Epithelial cell of proximal tubule (primary cell): ENCODE measurements at regions not wholly inside any gene's neighbourhood (a gene's known extent, or its start where the extent isn't known, plus 50 kb on each side); places are given as distances from the start of the nearest gene placed in this dataset.

Experiments
- DNase-seq: peaks from one replicate; pipeline ENCODE4 v3.0.0-alpha.2; 2011; ENCODE audit warnings: low read depth
- H3K4me3 ChIP-seq: 2 replicates; pipeline ENCODE4 v1.5.1; 2011; ENCODE audit warnings: low read depth, mild to moderate bottlenecking, low read length
- TF ChIP-seq, protein P1 (sequence below): conservative IDR thresholded peaks from 2 replicates; pipeline ENCODE4 v1.5.1; 2012; ENCODE audit warnings: low read depth, mild to moderate bottlenecking, low read length

DNA sequence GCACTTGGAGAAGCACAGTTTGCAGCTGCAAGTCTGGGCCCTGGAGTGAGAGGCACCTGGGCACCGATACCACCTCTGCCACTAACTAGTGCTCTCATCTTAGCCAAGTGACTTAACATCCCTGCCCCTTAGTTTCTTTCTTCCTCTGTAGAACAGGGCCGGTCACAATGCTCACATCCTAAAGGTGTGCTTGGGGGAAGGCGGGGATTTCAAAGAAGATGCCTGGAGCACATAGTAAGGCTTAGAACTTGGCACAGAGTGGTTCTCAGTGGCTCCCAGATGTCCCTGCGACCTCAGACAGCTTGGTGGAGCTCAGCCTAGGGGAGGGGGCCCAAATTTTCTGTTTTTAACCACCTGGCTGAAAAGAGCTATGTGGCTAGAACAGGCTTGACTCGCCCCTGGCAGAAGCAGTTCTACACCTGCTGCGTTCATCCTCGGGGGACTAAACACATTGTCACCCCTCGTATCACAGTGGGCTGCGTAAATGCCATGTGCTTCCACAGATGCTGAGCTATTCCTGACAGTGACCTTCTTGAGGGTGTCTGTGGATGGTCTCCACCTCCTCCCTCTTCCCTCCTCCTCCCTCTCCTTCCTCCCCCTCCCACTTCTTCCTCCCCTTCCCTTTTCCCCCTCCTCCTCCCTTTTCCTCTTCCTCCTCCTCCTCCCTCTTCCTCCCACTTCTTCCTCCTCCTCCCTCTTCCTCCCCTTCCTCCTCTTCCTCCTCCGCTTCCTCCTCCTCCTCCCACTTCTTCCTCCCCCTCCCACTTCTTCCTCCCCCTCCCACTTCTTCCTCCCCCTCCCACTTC is 112.1 kb downstream of the PHETA1 start:
- TF ChIP-seq, protein P1, sequence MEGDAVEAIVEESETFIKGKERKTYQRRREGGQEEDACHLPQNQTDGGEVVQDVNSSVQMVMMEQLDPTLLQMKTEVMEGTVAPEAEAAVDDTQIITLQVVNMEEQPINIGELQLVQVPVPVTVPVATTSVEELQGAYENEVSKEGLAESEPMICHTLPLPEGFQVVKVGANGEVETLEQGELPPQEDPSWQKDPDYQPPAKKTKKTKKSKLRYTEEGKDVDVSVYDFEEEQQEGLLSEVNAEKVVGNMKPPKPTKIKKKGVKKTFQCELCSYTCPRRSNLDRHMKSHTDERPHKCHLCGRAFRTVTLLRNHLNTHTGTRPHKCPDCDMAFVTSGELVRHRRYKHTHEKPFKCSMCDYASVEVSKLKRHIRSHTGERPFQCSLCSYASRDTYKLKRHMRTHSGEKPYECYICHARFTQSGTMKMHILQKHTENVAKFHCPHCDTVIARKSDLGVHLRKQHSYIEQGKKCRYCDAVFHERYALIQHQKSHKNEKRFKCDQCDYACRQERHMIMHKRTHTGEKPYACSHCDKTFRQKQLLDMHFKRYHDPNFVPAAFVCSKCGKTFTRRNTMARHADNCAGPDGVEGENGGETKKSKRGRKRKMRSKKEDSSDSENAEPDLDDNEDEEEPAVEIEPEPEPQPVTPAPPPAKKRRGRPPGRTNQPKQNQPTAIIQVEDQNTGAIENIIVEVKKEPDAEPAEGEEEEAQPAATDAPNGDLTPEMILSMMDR: no peak
- no peak overlapping the region for H3K4me3 ChIP-seq
- no peak for DNase-seq

DNA sequence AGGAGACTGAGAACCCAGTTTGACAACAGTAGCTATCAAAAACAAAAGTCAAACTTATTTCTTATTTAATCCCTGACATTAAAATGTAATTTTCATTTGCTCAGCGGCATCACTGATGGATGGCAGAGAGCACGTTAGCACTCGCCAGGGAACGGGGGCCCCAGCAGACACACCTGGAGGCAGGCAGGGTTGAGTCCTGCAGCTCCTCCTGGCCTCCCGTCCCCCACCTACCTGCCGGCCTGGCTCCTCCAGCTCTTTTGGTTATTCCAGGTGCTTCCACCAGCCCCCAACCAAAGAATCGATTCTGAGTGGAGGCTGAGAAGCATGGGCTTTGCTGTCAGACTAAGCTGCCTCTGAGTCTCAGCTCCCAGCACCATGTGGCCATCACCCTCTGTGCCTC is 113.6 kb downstream of the PHETA1 start:
- no peak for DNase-seq
- no peak overlapping the region for H3K4me3 ChIP-seq
- TF ChIP-seq, protein P1: no peak

DNA sequence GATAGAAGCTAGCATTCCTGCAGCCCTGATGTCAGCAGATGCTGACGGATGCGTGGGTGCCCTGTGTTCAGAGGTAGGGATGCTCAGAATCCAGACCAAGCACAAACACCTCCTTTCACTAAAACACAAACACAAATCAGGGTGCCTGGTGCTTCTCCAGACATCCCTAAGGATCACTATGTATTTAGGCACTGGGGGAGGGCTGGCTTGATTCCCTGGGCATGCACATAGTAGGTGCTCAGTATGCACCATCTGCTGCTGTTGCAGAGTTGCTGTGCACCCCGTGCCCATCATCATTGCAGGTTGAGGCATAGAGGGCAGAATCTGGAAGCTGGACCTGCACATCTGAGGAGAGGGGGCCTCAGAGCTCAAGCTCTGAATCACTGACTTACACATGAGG is 114.8 kb downstream of the PHETA1 start:
- no peak overlapping the region for H3K4me3 ChIP-seq
- TF ChIP-seq, protein P1: no peak
- no peak for DNase-seq

DNA sequence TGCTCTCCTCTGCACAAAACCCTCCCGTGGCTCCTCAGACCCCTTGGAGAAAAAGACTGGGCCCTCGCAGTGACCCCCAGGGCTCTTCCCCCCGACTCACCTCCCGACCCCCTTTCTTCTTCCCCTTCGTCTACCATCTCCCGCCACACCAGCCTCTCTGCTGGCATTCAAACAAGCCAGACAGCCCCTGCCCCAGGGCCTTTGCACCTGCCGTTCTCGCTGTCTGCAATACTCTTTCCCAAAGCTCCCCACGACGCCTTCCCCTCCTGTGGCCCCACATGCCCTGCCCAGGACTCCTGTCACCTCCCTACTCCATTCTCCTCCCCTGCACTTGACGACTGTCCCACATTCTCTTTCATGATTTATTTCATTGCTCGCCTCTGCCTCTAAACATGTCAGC is 115.7 kb downstream of the PHETA1 start:
- no peak overlapping the region for H3K4me3 ChIP-seq
- DNase-seq: no peak
- TF ChIP-seq, protein P1: no peak

DNA sequence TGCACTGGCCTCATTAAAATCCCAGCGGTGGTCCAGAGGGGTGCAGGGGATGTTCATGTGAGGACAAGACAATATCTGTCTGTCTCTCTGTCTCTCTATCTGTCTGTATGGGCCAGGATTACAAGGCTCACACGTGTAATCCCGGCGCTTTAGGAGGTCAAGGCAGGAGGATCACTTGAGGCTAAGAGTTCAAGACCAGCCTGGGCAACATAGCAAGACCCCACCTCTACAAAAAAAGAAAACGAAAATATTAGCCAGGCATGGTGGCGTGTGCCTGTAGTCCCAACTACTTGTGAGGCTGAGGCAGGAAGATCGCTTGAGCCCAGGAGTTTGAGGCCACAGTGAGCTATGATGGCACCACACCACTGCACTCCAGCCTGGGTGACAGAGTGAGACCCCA is 117.1 kb downstream of the PHETA1 start:
- no peak for DNase-seq
- H3K4me3 ChIP-seq: no peak overlapping the region

DNA sequence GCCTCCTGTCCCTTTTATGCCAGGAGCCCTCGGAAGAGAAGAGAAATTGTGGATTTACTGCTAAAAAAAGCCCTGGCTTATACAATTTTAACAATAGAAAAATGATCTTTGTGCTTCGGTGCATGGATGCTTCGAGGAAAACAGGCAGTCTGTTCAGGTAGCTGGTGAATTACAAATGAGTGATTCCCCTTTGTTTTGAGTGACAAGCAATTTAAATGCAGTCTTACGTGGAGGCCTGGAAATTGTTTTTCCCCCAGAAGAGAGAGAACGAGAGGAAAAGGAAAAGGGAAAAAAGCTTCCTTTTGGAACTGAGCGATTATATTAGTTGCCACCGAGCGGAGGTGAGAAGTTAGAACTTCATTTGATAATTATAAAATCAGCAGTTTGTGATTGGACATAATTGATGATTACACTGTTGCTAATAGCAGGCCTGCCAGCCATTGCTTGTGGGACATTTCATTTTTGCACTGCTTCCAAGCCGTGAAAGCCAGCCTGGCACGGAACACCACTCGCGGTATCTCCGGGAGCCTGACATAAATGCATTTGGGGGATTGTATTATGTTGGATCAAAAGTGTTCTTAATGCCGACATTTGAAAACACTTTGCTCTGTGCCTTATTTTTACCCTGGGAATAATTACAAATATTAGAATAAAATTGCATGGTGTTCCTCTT is 117.7 kb downstream of the PHETA1 start:
- no peak overlapping the region for H3K4me3 ChIP-seq
- DNase-seq: no peak
- TF ChIP-seq, protein P1: no peak

More for the DNA sequence above, 117.1 kb downstream of the PHETA1 start:
- TF ChIP-seq, protein P1: no peak
